GM18867 (cell line): ENCODE measurements at regions not wholly inside any gene's neighbourhood (a gene's known extent, or its start where the extent isn't known, plus 50 kb on each side); places are given as distances from the start of the nearest gene placed in this dataset.
"Not testable (repeated sequence)": the region's sequence is repeated elsewhere in the genome, so short reads cannot be mapped to it uniquely, and the experiment has no call there.

Experiments used
- ATAC-seq: cut with Tn5 transposase; IDR thresholded peaks from one replicate; pipeline ENCODE4 v1.9.1; 2021; ENCODE audit warnings: mild to moderate bottlenecking, moderate library complexity; ENCODE audit not compliant: unreplicated experiment

GRCh38 chr12:102669056-102669455 lies 188.7 kb upstream of the IGF1 start:
- ATAC-seq: no peak

- ATAC-seq: not testable (repeated sequence)
These were observed 185.8 kb upstream of the IGF1 start for GRCh38 chr12:102666176-102666575.

GRCh38 chr12:102659200-102659911 lies 179.0 kb upstream of the IGF1 start:
- ATAC-seq: no peak

- no peak for ATAC-seq
These were observed 173.0 kb upstream of the IGF1 start for GRCh38 chr12:102653406-102653805.

DNA sequence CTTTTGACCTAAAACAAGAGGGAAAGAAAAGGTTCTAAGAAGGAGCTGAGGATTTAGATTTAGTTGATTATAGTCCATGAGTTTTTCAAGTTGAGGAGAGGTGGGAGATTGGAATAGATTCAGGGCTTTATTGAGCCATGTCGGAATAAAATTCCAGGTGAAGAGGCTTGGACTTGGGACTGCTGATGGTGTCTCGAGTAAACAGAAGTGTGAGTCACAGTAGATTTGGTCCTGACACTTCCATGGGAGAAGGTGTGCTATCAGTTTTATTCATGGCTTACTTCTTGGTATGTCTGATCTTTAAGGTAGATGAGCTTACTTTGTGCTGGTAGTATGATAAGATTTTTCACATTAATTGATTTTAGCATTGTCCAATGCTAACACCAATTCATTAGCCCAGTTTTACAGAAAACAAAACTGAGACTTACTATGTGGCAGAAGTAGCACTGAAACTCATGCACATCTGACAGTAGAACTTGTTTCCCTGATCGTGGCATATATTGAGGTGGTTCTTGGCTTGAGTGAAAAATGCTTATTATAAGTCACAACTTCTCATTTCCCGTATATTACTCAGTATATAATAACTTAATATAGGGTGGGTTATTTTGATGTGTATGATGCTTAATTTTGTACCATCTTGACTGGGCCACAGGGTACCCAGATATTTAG lies 172.4 kb upstream of the IGF1 start:
- peak; percentile 85 for ATAC-seq

GRCh38 chr12:102645968-102646367 lies 165.6 kb upstream of the IGF1 start:
- no peak for ATAC-seq

GRCh38 chr12:102643879-102644575 lies 163.7 kb upstream of the IGF1 start:
- ATAC-seq: no peak

DNA sequence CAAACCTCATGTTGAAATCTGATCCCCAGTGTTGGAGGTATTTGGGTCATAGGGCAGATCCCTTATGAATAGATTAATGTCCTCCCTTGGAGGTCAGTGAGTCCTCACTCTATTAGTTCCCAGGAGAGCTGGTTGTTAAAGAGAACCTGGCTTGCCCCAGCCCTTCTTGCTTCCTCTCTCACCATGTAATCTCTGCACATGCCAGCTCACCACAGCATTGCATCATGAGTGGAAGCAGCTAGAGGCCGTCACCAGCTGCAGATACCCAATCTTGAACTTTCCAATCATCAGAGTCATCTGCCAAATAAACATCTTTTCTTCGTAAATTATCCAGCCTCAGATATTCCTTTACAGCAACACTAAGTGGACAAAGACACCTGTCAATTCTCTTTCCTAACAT lies 161.8 kb upstream of the IGF1 start:
- no peak for ATAC-seq

GRCh38 chr12:102640658-102641057 lies 160.3 kb upstream of the IGF1 start:
- peak; percentile 84 for ATAC-seq

DNA sequence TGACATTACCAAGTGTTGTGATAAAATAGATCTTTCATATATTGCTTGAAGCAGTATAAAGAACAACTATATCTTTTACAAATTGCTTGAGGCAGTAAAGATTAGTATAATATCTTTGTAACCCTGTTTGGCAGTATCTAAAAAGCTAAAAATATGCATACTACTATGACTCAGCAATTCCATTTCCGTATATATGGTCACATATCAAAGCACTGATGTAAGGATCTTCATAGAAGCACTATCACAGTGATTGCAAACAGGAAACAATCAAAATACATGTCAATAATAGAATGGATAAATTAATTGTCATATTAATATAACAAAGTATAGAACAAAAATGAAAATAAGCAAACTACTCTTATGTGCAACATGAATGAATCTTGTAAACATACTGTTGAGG lies 158.4 kb upstream of the IGF1 start:
- ATAC-seq: no peak

DNA sequence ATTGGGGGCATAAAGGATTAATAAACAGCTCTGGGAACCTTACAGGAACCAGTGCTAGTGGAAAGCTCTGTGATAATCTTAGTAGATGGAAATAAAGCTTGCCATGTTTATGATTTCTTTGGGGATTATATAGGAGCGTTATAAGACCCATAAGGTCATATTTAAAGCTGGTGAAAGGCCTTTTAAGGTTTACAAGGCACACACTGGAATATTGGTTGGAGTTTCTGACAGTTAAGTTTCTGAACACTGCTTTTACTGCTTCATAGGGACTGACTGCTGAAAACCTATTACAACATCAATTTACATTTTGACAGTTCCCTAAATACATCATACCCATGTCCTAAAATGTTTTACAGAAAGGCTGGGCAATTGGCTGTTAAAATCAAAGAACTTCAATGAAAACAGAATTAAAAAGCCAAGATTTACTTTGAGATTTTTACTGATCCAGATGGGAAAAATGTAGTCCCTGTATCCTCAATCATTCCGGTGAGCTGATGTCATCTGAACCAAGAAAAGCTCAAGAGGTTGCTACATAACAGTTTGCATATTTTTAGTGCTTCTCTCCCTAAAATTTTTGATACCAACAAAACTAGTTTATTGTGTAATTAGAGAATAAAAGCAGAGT lies 153.7 kb upstream of the IGF1 start:
- ATAC-seq: no peak

GRCh38 chr12:102631274-102631673 lies 150.9 kb upstream of the IGF1 start:
- no peak for ATAC-seq

DNA sequence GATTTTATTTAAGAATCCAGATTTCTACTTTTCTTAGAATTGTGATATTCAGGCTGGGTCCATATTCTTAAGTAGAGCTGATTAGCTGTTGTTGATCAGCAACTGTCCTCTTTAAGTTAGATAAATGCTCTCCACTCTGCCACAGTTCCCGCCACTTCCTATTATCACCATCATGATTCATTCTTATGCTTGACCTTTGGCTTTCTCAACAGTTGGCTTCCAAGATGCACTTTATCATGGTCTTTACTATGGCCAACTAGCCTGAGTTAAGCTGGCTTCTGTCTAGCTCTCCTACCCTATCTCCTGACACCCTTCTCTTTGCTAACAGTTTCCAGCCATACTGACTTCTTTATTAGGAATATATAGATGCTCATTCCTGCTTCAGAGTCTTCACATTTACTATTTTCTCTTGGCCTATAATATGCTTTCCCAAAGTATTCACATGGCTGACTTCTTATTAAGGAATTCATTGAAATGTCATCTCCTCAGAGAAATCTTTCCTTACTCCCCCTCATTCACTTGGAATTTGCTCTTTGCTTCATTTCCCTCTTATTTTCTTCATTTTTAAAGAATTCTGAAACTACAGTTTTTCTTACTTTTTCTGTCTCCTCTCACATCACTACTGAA lies 149.0 kb upstream of the IGF1 start:
- ATAC-seq: no peak

DNA sequence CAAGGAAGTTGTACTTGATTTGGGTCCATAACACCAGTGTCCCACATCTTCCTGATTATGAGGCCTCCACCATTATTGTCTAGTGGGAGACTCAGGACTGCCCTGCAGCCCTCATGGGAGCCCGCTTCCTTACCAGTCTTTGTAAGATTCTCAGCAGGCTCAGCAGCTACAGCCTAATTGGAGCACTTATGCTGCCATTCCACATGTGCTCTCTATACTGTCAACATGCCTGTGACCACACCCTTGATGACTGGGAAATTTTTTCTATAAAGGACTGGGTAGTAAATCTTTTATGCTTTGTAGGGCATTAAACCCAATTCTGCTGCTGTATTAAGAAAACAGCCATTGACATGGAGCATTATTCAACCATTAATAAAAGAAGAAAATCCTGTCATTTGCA lies 145.5 kb upstream of the IGF1 start:
- ATAC-seq: no peak

GRCh38 chr12:102622618-102623017 lies 142.3 kb upstream of the IGF1 start:
- no peak for ATAC-seq

GRCh38 chr12:102618197-102618877 lies 138.0 kb upstream of the IGF1 start:
- no peak for ATAC-seq

GRCh38 chr12:102616692-102617091 lies 136.3 kb upstream of the IGF1 start:
- no peak for ATAC-seq

- no peak for ATAC-seq
These were observed 131.6 kb upstream of the IGF1 start for GRCh38 chr12:102611995-102612394.

DNA sequence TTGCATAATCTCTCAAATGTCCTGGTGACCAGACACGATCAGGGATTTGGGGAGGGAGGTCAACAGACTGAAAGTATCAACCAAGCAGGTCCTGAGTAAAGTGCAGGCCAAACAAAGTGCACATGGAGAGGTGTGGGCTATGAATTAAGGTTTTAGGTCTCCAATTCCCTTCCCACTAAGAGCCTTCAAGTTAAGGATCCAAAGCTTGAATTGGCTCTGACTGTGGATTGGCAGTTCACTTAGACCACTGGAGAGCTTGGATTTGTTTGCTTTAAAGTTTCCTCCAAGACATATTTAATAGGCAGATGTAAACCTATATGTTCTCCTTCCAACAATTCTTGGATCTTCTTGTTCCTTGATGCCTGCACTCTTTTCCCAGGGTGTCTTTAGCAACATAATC lies 129.6 kb upstream of the IGF1 start:
- no peak for ATAC-seq

DNA sequence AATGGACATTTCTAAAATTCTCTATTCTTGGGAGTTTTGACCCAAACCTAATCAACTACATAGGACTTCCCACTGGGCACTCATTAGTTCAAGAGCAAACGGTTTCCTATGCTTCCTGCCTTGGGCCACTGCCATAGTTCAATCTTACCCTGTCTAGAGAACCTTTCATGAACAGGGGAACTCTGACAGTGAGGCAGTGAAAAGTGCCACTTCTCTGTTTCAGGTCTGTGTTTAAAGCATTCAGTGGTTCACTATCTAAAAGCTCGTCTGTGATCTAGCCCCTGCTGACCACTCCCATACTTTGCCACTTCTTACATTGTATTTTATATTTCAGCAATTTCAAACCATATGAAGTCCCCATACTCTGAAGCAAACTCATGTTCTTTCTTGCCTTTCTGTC lies 122.7 kb upstream of the IGF1 start:
- no peak for ATAC-seq

DNA sequence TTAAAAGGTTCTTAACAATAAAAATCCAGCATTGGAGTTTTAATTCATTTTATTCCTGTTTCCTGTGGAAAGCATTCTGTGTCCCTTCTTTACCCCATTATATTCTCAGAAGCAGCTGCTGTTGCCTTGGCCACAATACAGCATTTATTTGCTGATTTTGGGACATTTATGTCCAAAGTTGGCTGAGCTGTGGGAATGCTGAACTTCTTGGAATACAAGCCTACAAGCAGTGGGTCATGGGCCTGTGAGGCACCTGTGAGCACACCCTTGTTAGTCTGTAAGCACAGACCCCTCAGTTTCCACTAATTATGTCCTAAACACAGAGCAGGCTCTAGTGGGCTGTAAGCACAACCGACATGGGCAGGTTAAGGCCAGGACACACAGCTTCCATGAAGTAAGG lies 122.2 kb upstream of the IGF1 start:
- ATAC-seq: no peak
